Kidney tubule cell (primary cell): ENCODE measurements at regions not wholly inside any gene's neighbourhood (a gene's known extent, or its start where the extent isn't known, plus 50 kb on each side); places are given as distances from the start of the nearest gene placed in this dataset.
A peak's percentile ranks its signal among the peaks of the same experiment; 100 is the strongest.
"Not testable (repeated sequence)": the region's sequence is repeated elsewhere in the genome, so short reads cannot be mapped to it uniquely, and the experiment has no call there.

Experiments used
- DNase-seq: peaks from one replicate; pipeline ENCODE4 v3.0.0-alpha.2; 2018; ENCODE audit warnings: low spot score

GRCh38 chr1:47684964-47685762 is 247.3 kb downstream of the FOXD2 start:
- no peak for DNase-seq

- no peak for DNase-seq
Measured at GRCh38 chr1:47685763-47686066, 247.9 kb downstream of the FOXD2 start.

- no peak for DNase-seq
Measured at GRCh38 chr1:47686731-47687630, 249.1 kb downstream of the FOXD2 start.

GRCh38 chr1:47687631-47688460 is 250.0 kb downstream of the FOXD2 start:
- no peak for DNase-seq

- DNase-seq, result no peak
Measured at GRCh38 chr1:47688461-47689296, 250.8 kb downstream of the FOXD2 start.

- DNase-seq, result no peak
Measured at GRCh38 chr1:47689894-47690293, 252.1 kb downstream of the FOXD2 start.

GRCh38 chr1:47690341-47691250 is 252.8 kb downstream of the FOXD2 start:
- no peak for DNase-seq

- DNase-seq, result not testable (repeated sequence)
Measured at GRCh38 chr1:47691293-47691692, 253.4 kb downstream of the FOXD2 start.

GRCh38 chr1:47692196-47692595 is 254.4 kb downstream of the FOXD2 start:
- no peak for DNase-seq

- no peak for DNase-seq
Measured at GRCh38 chr1:47693115-47693514, 255.3 kb downstream of the FOXD2 start.

- DNase-seq, result no peak
Measured at GRCh38 chr1:47694011-47694890, 256.4 kb downstream of the FOXD2 start.

- DNase-seq, result no peak
Measured at GRCh38 chr1:47696404-47696736, 258.5 kb downstream of the FOXD2 start.

- peak; percentile 60 for DNase-seq
Measured at GRCh38 chr1:47696737-47697441, 259.0 kb downstream of the FOXD2 start.

- no peak for DNase-seq
Measured at GRCh38 chr1:47697616-47698335, 259.9 kb downstream of the FOXD2 start.

GRCh38 chr1:47699492-47700235 is 261.8 kb downstream of the FOXD2 start:
- no peak for DNase-seq

GRCh38 chr1:47701283-47701682 is 263.4 kb downstream of the FOXD2 start:
- no peak for DNase-seq

GRCh38 chr1:47701741-47702515 is 264.1 kb downstream of the FOXD2 start:
- no peak for DNase-seq
